ENCODE measurements at regions not wholly inside any gene's neighbourhood (a gene's known extent, or its start where the extent isn't known, plus 50 kb on each side); places are given as distances from the start of the nearest gene placed in this dataset.

- Histone ChIP-seq H3K27me3 (ENCODE audit: insufficient read depth, low read length) (no peaks in the 10 kb centered on the region), H3K27ac (ENCODE audit: low read depth, low read length) (no peak overlapping the region), H3K36me3 (ENCODE audit: insufficient read depth, low read length) (no peaks in the 10 kb centered on the region), H3K4me1 (ENCODE audit: insufficient read depth, low read length) (no peaks in the 10 kb centered on the region), H3K9me3 (ENCODE audit: control insufficient read depth in 1 of 2, low read length in 2 of 2) (no peaks in the 10 kb centered on the region), H3K4me3 (ENCODE audit: low read length in 2 of 2) (no peak overlapping the region)
- Mint-ChIP-seq H3K36me3 (no peaks in the 10 kb centered on the region), H3K4me3 (no peak overlapping the region), H3K27me3 (no peaks in the 10 kb centered on the region), H3K4me1 (no peaks in the 10 kb centered on the region), H3K27ac (no peak overlapping the region), H3K9me3 (peaks cover 0 to 4% (median under 1%) of the 10 kb centered on the region in 8 donors)
- no peak for DNase-seq
- POLR2A ChIA-PET (ENCODE audit: partially characterized antibody), result no interaction called here
- intact Hi-C loops (cut with micrococcal nuclease), result no loop called here
- CTCF ChIA-PET (ENCODE audit: partially characterized antibody), result interaction anchor here (0.9 kb wide), 1 partner anchor 11 kb away, joined by 4 read pairs; no protein-coding TSS in a partner anchor
Observed at GRCh38 chr3:154668187-154668586, 238.2 kb upstream of the GPR149 start.

DNA sequence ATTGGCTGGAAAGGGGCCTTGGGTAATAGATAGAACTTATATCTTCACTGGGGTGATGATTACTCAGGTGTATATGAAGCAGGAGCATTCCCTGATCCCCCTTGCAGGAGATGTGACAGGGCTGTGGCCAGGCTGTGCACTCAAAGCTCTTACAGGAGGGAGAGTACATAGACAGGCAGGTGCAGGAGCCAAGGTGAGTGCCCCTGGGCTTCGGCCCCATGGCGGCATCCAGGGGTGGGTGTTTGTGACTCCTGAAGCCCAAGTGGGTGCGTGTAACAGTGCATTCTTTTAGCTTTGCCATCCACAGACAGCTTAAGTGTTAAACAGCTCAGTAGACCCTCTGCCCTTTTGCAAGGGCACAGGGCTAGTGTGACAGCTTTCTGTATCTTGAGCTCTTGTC lies 236.6 kb upstream of the GPR149 start:
- intact Hi-C loops (cut with micrococcal nuclease), result no loop called here
- H3K27ac Mint-ChIP-seq, result no peak overlapping the region
- Histone ChIP-seq H3K36me3 (ENCODE audit: insufficient read depth, low read length) (no peaks in the 10 kb centered on the region), H3K27me3 (ENCODE audit: insufficient read depth, low read length) (no peaks in the 10 kb centered on the region), H3K9me3 (ENCODE audit: control insufficient read depth in 1 of 2, low read length in 2 of 2) (no peaks in the 10 kb centered on the region), H3K27ac (ENCODE audit: low read depth, low read length) (no peak overlapping the region), H3K4me1 (ENCODE audit: insufficient read depth, low read length) (no peaks in the 10 kb centered on the region), H3K4me3 (ENCODE audit: low read length in 2 of 2) (no peak overlapping the region)
- H3K27me3 Mint-ChIP-seq, result no peaks in the 10 kb centered on the region
- peaks cover 0 to 5% (median 0%) of the 10 kb centered on the region in 8 donors for H3K9me3 Mint-ChIP-seq
- H3K4me3 Mint-ChIP-seq, result no peak overlapping the region
- ChIA-PET CTCF (ENCODE audit: partially characterized antibody) (no interaction called here), POLR2A (ENCODE audit: partially characterized antibody) (no interaction called here)
- no peaks in the 10 kb centered on the region for H3K36me3 Mint-ChIP-seq
- no peaks in the 10 kb centered on the region for H3K4me1 Mint-ChIP-seq
- no peak for DNase-seq

GRCh38 chr3:154664714-154665113 lies 234.7 kb upstream of the GPR149 start:
- Mint-ChIP-seq H3K27me3 (no peaks in the 10 kb centered on the region), H3K4me3 (no peak overlapping the region), H3K9me3 (peaks cover 0 to 3% (median 0%) of the 10 kb centered on the region in 8 donors), H3K4me1 (no peaks in the 10 kb centered on the region), H3K27ac (no peak overlapping the region), H3K36me3 (no peaks in the 10 kb centered on the region)
- DNase-seq, result no peak
- Histone ChIP-seq H3K36me3 (ENCODE audit: insufficient read depth, low read length) (no peaks in the 10 kb centered on the region), H3K27me3 (ENCODE audit: insufficient read depth, low read length) (no peaks in the 10 kb centered on the region), H3K4me1 (ENCODE audit: insufficient read depth, low read length) (no peaks in the 10 kb centered on the region), H3K27ac (ENCODE audit: low read depth, low read length) (no peak overlapping the region), H3K4me3 (ENCODE audit: low read length in 2 of 2) (no peak overlapping the region), H3K9me3 (ENCODE audit: control insufficient read depth in 1 of 2, low read length in 2 of 2) (no peaks in the 10 kb centered on the region)
- intact Hi-C loops (cut with micrococcal nuclease), result no loop called here
- ChIA-PET POLR2A (ENCODE audit: partially characterized antibody) (no interaction called here), CTCF (ENCODE audit: partially characterized antibody) (no interaction called here)

DNA sequence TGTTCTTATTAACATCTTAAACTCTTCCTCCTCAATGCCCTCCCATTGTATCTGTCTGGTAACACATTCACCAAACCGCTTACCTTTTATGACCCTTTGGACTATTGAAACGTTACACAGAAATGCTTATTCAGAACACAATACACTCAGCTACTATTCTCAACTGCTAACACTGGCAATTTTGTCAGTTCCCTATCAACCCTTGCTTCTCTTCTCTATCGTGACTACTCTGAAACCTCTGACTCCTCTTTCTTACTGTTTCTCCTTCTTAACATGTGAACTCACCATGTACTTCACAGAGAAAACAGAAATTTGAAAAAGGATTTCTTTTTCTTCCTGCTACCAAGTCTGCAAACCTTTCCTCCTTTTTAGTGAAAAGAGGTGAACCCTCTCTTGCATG lies 232.9 kb upstream of the GPR149 start:
- POLR2A ChIA-PET (ENCODE audit: partially characterized antibody), result no interaction called here
- no peak overlapping the region for H3K27ac Mint-ChIP-seq
- Histone ChIP-seq H3K27me3 (ENCODE audit: insufficient read depth, low read length) (no peaks in the 10 kb centered on the region), H3K9me3 (ENCODE audit: control insufficient read depth in 1 of 2, low read length in 2 of 2) (no peaks in the 10 kb centered on the region), H3K27ac (ENCODE audit: low read depth, low read length) (no peak overlapping the region), H3K4me1 (ENCODE audit: insufficient read depth, low read length) (no peaks in the 10 kb centered on the region), H3K36me3 (ENCODE audit: insufficient read depth, low read length) (no peaks in the 10 kb centered on the region), H3K4me3 (ENCODE audit: low read length in 2 of 2) (no peak overlapping the region)
- H3K36me3 Mint-ChIP-seq, result no peaks in the 10 kb centered on the region
- CTCF ChIA-PET (ENCODE audit: partially characterized antibody), result no interaction called here
- H3K4me3 Mint-ChIP-seq, result no peak overlapping the region
- intact Hi-C loops (cut with micrococcal nuclease), result no loop called here
- no peaks in the 10 kb centered on the region for H3K27me3 Mint-ChIP-seq
- H3K4me1 Mint-ChIP-seq, result no peaks in the 10 kb centered on the region
- DNase-seq, result no peak
- H3K9me3 Mint-ChIP-seq, result peaks cover 0 to 3% (median 0%) of the 10 kb centered on the region in 8 donors

DNA sequence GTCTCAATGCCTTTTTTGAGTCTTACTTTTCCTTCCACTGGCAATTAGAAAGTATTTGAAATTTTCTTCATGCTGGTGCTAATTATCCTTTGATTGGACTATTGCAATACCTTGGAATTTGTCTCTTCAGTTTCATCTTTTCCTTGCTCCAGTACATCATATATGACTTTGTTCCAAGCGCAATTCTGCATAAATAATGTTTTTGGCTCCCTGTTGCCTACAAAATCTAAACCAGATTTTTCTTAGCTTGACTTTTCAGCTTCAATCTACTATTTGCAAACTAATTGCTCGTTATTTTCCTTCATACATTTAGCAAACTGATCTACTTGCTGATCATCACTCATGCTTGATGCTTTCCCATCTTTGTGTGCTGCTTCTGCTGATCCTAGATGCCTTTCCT lies 230.8 kb upstream of the GPR149 start:
- no peaks in the 10 kb centered on the region for H3K4me1 ChIP-seq (ENCODE audit: insufficient read depth, low read length)
- Mint-ChIP-seq H3K27me3 (no peaks in the 10 kb centered on the region), H3K4me1 (no peaks in the 10 kb centered on the region), H3K4me3 (no peak overlapping the region), H3K36me3 (no peaks in the 10 kb centered on the region), H3K27ac (no peak overlapping the region), H3K9me3 (peaks cover 0 to 3% (median 0%) of the 10 kb centered on the region in 8 donors)
- intact Hi-C loops (cut with micrococcal nuclease), result no loop called here
- no peak overlapping the region for H3K4me3 ChIP-seq (ENCODE audit: low read length in 2 of 2)
- ChIA-PET CTCF (ENCODE audit: partially characterized antibody) (no interaction called here), POLR2A (ENCODE audit: partially characterized antibody) (no interaction called here)
- H3K27me3 ChIP-seq (ENCODE audit: insufficient read depth, low read length), result no peaks in the 10 kb centered on the region
- no peaks in the 10 kb centered on the region for H3K36me3 ChIP-seq (ENCODE audit: insufficient read depth, low read length)
- H3K27ac ChIP-seq (ENCODE audit: low read depth, low read length), result no peak overlapping the region
- no peaks in the 10 kb centered on the region for H3K9me3 ChIP-seq (ENCODE audit: control insufficient read depth in 1 of 2, low read length in 2 of 2)
- no peak for DNase-seq

- H3K27ac Mint-ChIP-seq, result no peak overlapping the region
- Histone ChIP-seq H3K27me3 (ENCODE audit: insufficient read depth, low read length) (no peaks in the 10 kb centered on the region), H3K4me1 (ENCODE audit: insufficient read depth, low read length) (no peaks in the 10 kb centered on the region), H3K4me3 (ENCODE audit: low read length in 2 of 2) (no peak overlapping the region), H3K36me3 (ENCODE audit: insufficient read depth, low read length) (no peaks in the 10 kb centered on the region), H3K27ac (ENCODE audit: low read depth, low read length) (no peak overlapping the region), H3K9me3 (ENCODE audit: control insufficient read depth in 1 of 2, low read length in 2 of 2) (no peaks in the 10 kb centered on the region)
- H3K9me3 Mint-ChIP-seq, result peaks cover 0 to 3% (median 0%) of the 10 kb centered on the region in 8 donors
- POLR2A ChIA-PET (ENCODE audit: partially characterized antibody), result no interaction called here
- no peak for DNase-seq
- H3K36me3 Mint-ChIP-seq, result no peaks in the 10 kb centered on the region
- intact Hi-C loops (cut with micrococcal nuclease), result no loop called here
- peaks cover 0 to 1% (median 0%) of the 10 kb centered on the region in 4 donors for H3K4me1 Mint-ChIP-seq
- no peak overlapping the region for H3K4me3 Mint-ChIP-seq
- CTCF ChIA-PET (ENCODE audit: partially characterized antibody), result interaction anchor here (0.6 to 1.8 kb wide), 2 partner anchors 10 to 1677 kb away, joined by 4 read pairs; no protein-coding TSS in a partner anchor
- no peaks in the 10 kb centered on the region for H3K27me3 Mint-ChIP-seq
Observed at GRCh38 chr3:154658000-154658399, 228.0 kb upstream of the GPR149 start.

DNA sequence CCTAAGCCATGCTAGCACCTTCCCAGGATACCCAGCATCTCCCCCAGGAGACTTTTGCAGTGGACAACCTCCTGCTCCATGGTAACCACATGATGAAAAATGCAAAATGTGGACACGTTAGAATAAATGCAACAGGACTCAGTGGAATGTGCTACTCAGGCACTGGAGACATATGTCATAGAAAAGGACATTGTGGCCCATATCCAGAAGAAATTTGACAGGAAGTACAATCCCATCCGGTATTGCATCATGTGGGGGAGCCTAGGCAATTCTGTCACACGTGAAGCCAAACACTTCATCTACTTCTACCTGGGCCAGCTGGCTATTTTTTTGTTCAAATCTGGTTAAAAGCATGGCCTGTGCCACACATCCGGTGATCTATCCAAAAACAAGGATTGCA lies 227.2 kb upstream of the GPR149 start:
- H3K4me3 Mint-ChIP-seq, result no peak overlapping the region
- no peak for DNase-seq
- Histone ChIP-seq H3K4me3 (ENCODE audit: low read length in 2 of 2) (no peak overlapping the region), H3K27ac (ENCODE audit: low read depth, low read length) (no peak overlapping the region), H3K9me3 (ENCODE audit: control insufficient read depth in 1 of 2, low read length in 2 of 2) (no peaks in the 10 kb centered on the region), H3K4me1 (ENCODE audit: insufficient read depth, low read length) (no peaks in the 10 kb centered on the region), H3K27me3 (ENCODE audit: insufficient read depth, low read length) (no peaks in the 10 kb centered on the region), H3K36me3 (ENCODE audit: insufficient read depth, low read length) (no peaks in the 10 kb centered on the region)
- peaks cover 0 to 1% (median 0%) of the 10 kb centered on the region in 4 donors for H3K4me1 Mint-ChIP-seq
- H3K36me3 Mint-ChIP-seq, result no peaks in the 10 kb centered on the region
- ChIA-PET CTCF (ENCODE audit: partially characterized antibody) (interaction anchor here (1.8 kb wide), 1 partner anchor 11 kb away, joined by 4 read pairs; no protein-coding TSS in a partner anchor), POLR2A (ENCODE audit: partially characterized antibody) (no interaction called here)
- intact Hi-C loops (cut with micrococcal nuclease), result no loop called here
- H3K27ac Mint-ChIP-seq, result no peak overlapping the region
- H3K27me3 Mint-ChIP-seq, result no peaks in the 10 kb centered on the region
- H3K9me3 Mint-ChIP-seq, result peaks cover 0 to 4% (median 0%) of the 10 kb centered on the region in 8 donors

DNA sequence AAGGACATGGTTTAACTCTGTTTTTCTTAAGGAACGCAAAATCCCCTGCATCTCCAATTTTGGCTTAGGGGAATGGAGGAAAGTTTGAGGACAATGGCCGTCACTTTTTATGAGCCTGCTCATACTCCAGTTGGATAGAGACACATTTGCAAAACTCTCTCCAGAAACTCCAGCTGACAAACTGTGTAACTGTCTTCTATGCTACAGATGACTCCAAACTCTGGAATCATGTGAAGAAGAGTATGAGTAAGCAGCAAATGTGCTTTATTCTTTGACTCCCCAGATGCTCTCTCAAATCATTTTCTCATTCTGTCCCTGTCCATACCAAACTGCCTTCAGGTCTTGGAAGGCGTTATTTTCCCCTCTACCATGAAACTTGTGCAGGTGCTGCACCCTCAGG lies 226.5 kb upstream of the GPR149 start:
- Mint-ChIP-seq H3K4me1 (peaks cover 0 to 1% (median 0%) of the 10 kb centered on the region in 4 donors), H3K36me3 (no peaks in the 10 kb centered on the region), H3K27ac (no peak overlapping the region), H3K27me3 (no peaks in the 10 kb centered on the region), H3K4me3 (no peak overlapping the region), H3K9me3 (peaks cover 0 to 4% (median 0%) of the 10 kb centered on the region in 8 donors)
- no peak for DNase-seq
- Histone ChIP-seq H3K36me3 (ENCODE audit: insufficient read depth, low read length) (no peaks in the 10 kb centered on the region), H3K27me3 (ENCODE audit: insufficient read depth, low read length) (no peaks in the 10 kb centered on the region), H3K9me3 (ENCODE audit: control insufficient read depth in 1 of 2, low read length in 2 of 2) (no peaks in the 10 kb centered on the region), H3K4me1 (ENCODE audit: insufficient read depth, low read length) (no peaks in the 10 kb centered on the region), H3K27ac (ENCODE audit: low read depth, low read length) (no peak overlapping the region), H3K4me3 (ENCODE audit: low read length in 2 of 2) (no peak overlapping the region)
- ChIA-PET POLR2A (ENCODE audit: partially characterized antibody) (no interaction called here), CTCF (ENCODE audit: partially characterized antibody) (no interaction called here)
- intact Hi-C loops (cut with micrococcal nuclease), result no loop called here
